ENCODE measurements at regions not wholly inside any gene's neighbourhood (a gene's known extent, or its start where the extent isn't known, plus 50 kb on each side); places are given as distances from the start of the nearest gene placed in this dataset.

- DNase-seq (ENCODE audit: low read depth) = no peak
Observed at GRCh38 chr3:44020143-44020542, 221.5 kb upstream of the TOPAZ1 start.

- no peak for DNase-seq (ENCODE audit: low read depth)
Observed at GRCh38 chr3:44021651-44022594, 219.8 kb upstream of the TOPAZ1 start.

GRCh38 chr3:44023961-44024593 lies 217.6 kb upstream of the TOPAZ1 start:
- DNase-seq (ENCODE audit: low read depth) = no peak

GRCh38 chr3:44026220-44026865 lies 215.3 kb upstream of the TOPAZ1 start:
- DNase-seq (ENCODE audit: low read depth) = no peak

- DNase-seq (ENCODE audit: low read depth) = no peak
Observed at GRCh38 chr3:44029100-44029499, 212.6 kb upstream of the TOPAZ1 start.

GRCh38 chr3:44030285-44030684 lies 211.4 kb upstream of the TOPAZ1 start:
- no peak for DNase-seq (ENCODE audit: low read depth)

- peak; percentile 11 for DNase-seq (ENCODE audit: low read depth)
Observed at GRCh38 chr3:44030687-44031305, 210.9 kb upstream of the TOPAZ1 start.

GRCh38 chr3:44031387-44032380 lies 210.0 kb upstream of the TOPAZ1 start:
- no peak for DNase-seq (ENCODE audit: low read depth)

GRCh38 chr3:44032487-44032886 lies 209.2 kb upstream of the TOPAZ1 start:
- no peak for DNase-seq (ENCODE audit: low read depth)

GRCh38 chr3:44033123-44033522 lies 208.6 kb upstream of the TOPAZ1 start:
- DNase-seq (ENCODE audit: low read depth) = no peak

GRCh38 chr3:44036850-44037249 lies 204.8 kb upstream of the TOPAZ1 start:
- no peak for DNase-seq (ENCODE audit: low read depth)

- no peak for DNase-seq (ENCODE audit: low read depth)
Observed at GRCh38 chr3:44039006-44039405, 202.7 kb upstream of the TOPAZ1 start.

- DNase-seq (ENCODE audit: low read depth) = no peak
Observed at GRCh38 chr3:44041726-44042125, 200.0 kb upstream of the TOPAZ1 start.

- DNase-seq (ENCODE audit: low read depth) = no peak
Observed at GRCh38 chr3:44042772-44043171, 198.9 kb upstream of the TOPAZ1 start.

GRCh38 chr3:44045476-44046275 lies 196.0 kb upstream of the TOPAZ1 start:
- DNase-seq (ENCODE audit: low read depth) = peak; percentile 57

- no peak for DNase-seq (ENCODE audit: low read depth)
Observed at GRCh38 chr3:44047796-44048195, 193.9 kb upstream of the TOPAZ1 start.

GRCh38 chr3:44048196-44048924 lies 193.3 kb upstream of the TOPAZ1 start:
- no peak for DNase-seq (ENCODE audit: low read depth)

- no peak for DNase-seq (ENCODE audit: low read depth)
Observed at GRCh38 chr3:44048949-44049348, 192.7 kb upstream of the TOPAZ1 start.

GRCh38 chr3:44050101-44050500 lies 191.6 kb upstream of the TOPAZ1 start:
- no peak for DNase-seq (ENCODE audit: low read depth)

Measured in Daoy (cell line).